GM23338 (cell line): ENCODE measurements at regions not wholly inside any gene's neighbourhood (a gene's known extent, or its start where the extent isn't known, plus 50 kb on each side); places are given as distances from the start of the nearest gene placed in this dataset.

Source experiments
- CREB1 ChIP-seq: fragments of 250-450 bp; sonication (Bioruptor Pico); IDR thresholded peaks from 2 replicates; pipeline ENCODE4 v1.5.0; 2020; ENCODE audit warnings: low read depth, mild to moderate bottlenecking, moderate library complexity
- CTCF ChIP-seq, 2 experiments: fragments of 200-600 bp in 1 of 2; sonication (generic) in 1 of 2; conservative IDR thresholded peaks; 2 replicates each; pipeline versions ENCODE4 v1.5.1 to v1.6.1; 2016 to 2017; ENCODE audit warnings: antibody characterized with exemption in 2 of 2, low read depth in 2 of 2, mild to moderate bottlenecking in 2 of 2, moderate library complexity in 1 of 2
- ETS1 ChIP-seq: IDR thresholded peaks from 2 replicates; pipeline ENCODE4 v1.6.1; 2016; ENCODE audit warnings: antibody characterized with exemption
- EZH2 ChIP-seq: fragments of 200-600 bp; sonication (generic); IDR thresholded peaks from one replicate; pipeline ENCODE4 v1.8.0; 2017; ENCODE audit warnings: antibody characterized with exemption, mild to moderate bottlenecking, low read depth; ENCODE audit not compliant: unreplicated experiment
- POLR2AphosphoS5 ChIP-seq: IDR thresholded peaks from 2 replicates; pipeline ENCODE4 v1.6.1; 2016; ENCODE audit warnings: antibody characterized with exemption, low read depth
- REST ChIP-seq: IDR thresholded peaks from one replicate; pipeline ENCODE4 v1.6.1; 2018; ENCODE audit warnings: antibody characterized with exemption; ENCODE audit not compliant: unreplicated experiment

DNA sequence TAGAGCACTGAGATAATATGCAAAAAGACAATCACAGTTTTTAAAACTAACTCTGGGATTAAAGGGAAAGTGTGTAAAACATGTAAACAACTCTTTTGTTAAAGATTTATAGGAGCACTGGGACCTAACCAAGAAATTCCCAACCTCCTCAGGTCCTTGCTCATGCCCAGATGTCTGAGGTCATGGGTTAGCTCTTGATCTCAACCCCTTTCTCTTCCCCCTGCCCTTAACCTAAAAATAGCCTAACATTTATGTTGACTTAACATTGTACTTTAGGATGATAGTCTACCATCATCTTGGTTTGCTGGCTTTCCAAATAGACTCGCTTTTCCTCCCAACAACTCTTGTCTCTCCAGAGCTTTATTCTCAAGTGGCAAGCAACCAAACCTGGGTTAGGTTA is 258.2 kb upstream of the FAT3 start:
- no peak for TF ChIP-seq CTCF (conservative IDR thresholded peaks at IDR 0.05; ENCODE audit: low read depth in 2 of 2)
- no peak for TF ChIP-seq EZH2
- no peak for TF ChIP-seq POLR2AphosphoS5
- no peak for TF ChIP-seq REST
- TF ChIP-seq CREB1 (CRISPR knock-in tag), result no peak
- TF ChIP-seq ETS1, result no peak
